HG03025 (cell line): ENCODE measurements at regions not wholly inside any gene's neighbourhood (a gene's known extent, or its start where the extent isn't known, plus 50 kb on each side); places are given as distances from the start of the nearest gene placed in this dataset.

ENCODE experiments used
- ATAC-seq: cut with Tn5 transposase; IDR thresholded peaks from one replicate; pipeline ENCODE4 v1.9.1; 2021; ENCODE audit warnings: mild to moderate bottlenecking, moderate library complexity; ENCODE audit not compliant: unreplicated experiment, low FRiP score

GRCh38 chr9:73839471-73839870, 657.7 kb upstream of the RORB start:
- no peak for ATAC-seq

GRCh38 chr9:73841018-73841417, 656.1 kb upstream of the RORB start:
- ATAC-seq, result no peak

- ATAC-seq, result no peak
Observed at GRCh38 chr9:73844135-73844534, 653.0 kb upstream of the RORB start.

- ATAC-seq, result peak; percentile 49
Observed at GRCh38 chr9:73845539-73845938, 651.6 kb upstream of the RORB start.

- ATAC-seq, result no peak
Observed at GRCh38 chr9:73845954-73846690, 651.0 kb upstream of the RORB start.

- ATAC-seq, result no peak
Observed at GRCh38 chr9:73847536-73847935, 649.6 kb upstream of the RORB start.

- no peak for ATAC-seq
Observed at GRCh38 chr9:73853549-73853948, 643.6 kb upstream of the RORB start.

- no peak for ATAC-seq
Observed at GRCh38 chr9:73855206-73855605, 641.9 kb upstream of the RORB start.

- no peak for ATAC-seq
Observed at GRCh38 chr9:73863924-73864323, 633.2 kb upstream of the RORB start.

GRCh38 chr9:73866451-73866850, 630.7 kb upstream of the RORB start:
- ATAC-seq, result no peak

- ATAC-seq, result peak; percentile 99
Observed at GRCh38 chr9:73869264-73869663, 627.9 kb upstream of the RORB start.

GRCh38 chr9:73871636-73872035, 625.5 kb upstream of the RORB start:
- no peak for ATAC-seq

GRCh38 chr9:73872701-73873100, 624.4 kb upstream of the RORB start:
- ATAC-seq, result no peak

- ATAC-seq, result no peak
Observed at GRCh38 chr9:73880101-73880500, 617.0 kb upstream of the RORB start.

- no peak for ATAC-seq
Observed at GRCh38 chr9:73889023-73889422, 608.1 kb upstream of the RORB start.

- ATAC-seq, result no peak
Observed at GRCh38 chr9:73890685-73891277, 606.4 kb upstream of the RORB start.

- ATAC-seq, result no peak
Observed at GRCh38 chr9:73892335-73892734, 604.8 kb upstream of the RORB start.

GRCh38 chr9:73893230-73893629, 603.9 kb upstream of the RORB start:
- no peak for ATAC-seq

GRCh38 chr9:73896061-73896460, 601.1 kb upstream of the RORB start:
- ATAC-seq, result no peak

- ATAC-seq, result no peak
Observed at GRCh38 chr9:73906671-73907070, 590.5 kb upstream of the RORB start.

- ATAC-seq, result no peak
Observed at GRCh38 chr9:73911804-73912203, 585.3 kb upstream of the RORB start.

GRCh38 chr9:73916016-73916673, 581.0 kb upstream of the RORB start:
- ATAC-seq, result no peak
